DOHH2 (cell line): ENCODE measurements at regions not wholly inside any gene's neighbourhood (a gene's known extent, or its start where the extent isn't known, plus 50 kb on each side); places are given as distances from the start of the nearest gene placed in this dataset.

Experiments used
- H3F3A ChIP-seq: fragments of 200-600 bp; sonication (generic), shearing (Covaris generic); 2 replicates; pipeline ENCODE4 v1.6.0; 2016; ENCODE audit warnings: antibody characterized with exemption, mild to moderate bottlenecking; ENCODE audit not compliant: control insufficient read depth, insufficient read depth
- H3K27ac ChIP-seq: fragments of 200-600 bp; sonication (generic); 2 replicates; pipeline ENCODE4 v1.5.1; 2014; ENCODE audit warnings: low read depth, mild to moderate bottlenecking, low read length, moderate library complexity
- H3K27me3 ChIP-seq: fragments of 200-600 bp; sonication (generic); 2 replicates; pipeline ENCODE4 v1.6.1; 2014; ENCODE audit warnings: mild to moderate bottlenecking, low read length, mixed read lengths; ENCODE audit not compliant: control insufficient read depth
- H3K36me3 ChIP-seq: fragments of 200-600 bp; sonication (generic); 2 replicates; pipeline ENCODE4 v1.6.1; 2014; ENCODE audit warnings: mild to moderate bottlenecking, low read length, moderate library complexity, mixed read lengths; ENCODE audit not compliant: control insufficient read depth
- H3K4me1 ChIP-seq: fragments of 200-600 bp; sonication (generic); 2 replicates; pipeline ENCODE4 v1.6.1; 2014; ENCODE audit warnings: mild to moderate bottlenecking, low read length, mixed read lengths; ENCODE audit not compliant: control insufficient read depth
- H3K4me2 ChIP-seq: fragments of 200-600 bp; sonication (generic); 2 replicates; pipeline ENCODE4 v1.6.0; 2014; ENCODE audit warnings: mild to moderate bottlenecking, low read length, moderate library complexity
- H3K4me3 ChIP-seq: fragments of 200-600 bp; sonication (generic); 2 replicates; pipeline ENCODE4 v1.5.1; 2014; ENCODE audit warnings: mild to moderate bottlenecking, low read length, mixed read lengths
- H3K79me2 ChIP-seq: fragments of 200-600 bp; sonication (generic); 2 replicates; pipeline ENCODE4 v1.6.1; 2014; ENCODE audit warnings: mild to moderate bottlenecking, low read length, mixed read lengths; ENCODE audit not compliant: control insufficient read depth
- H3K9me2 ChIP-seq: fragments of 200-600 bp; sonication (generic); replicated peaks from 2 replicates; pipeline ENCODE4 v1.6.1; 2014; ENCODE audit warnings: mild to moderate bottlenecking, low read length, mixed read lengths; ENCODE audit not compliant: control insufficient read depth
- H3K9me3 ChIP-seq: fragments of 200-600 bp; sonication (generic); 2 replicates; pipeline ENCODE4 v1.6.1; 2014; ENCODE audit warnings: antibody characterized with exemption, low read length, mixed read lengths; ENCODE audit not compliant: control insufficient read depth, insufficient read depth
- H4K20me1 ChIP-seq: fragments of 200-600 bp; sonication (generic); 2 replicates; pipeline ENCODE4 v1.6.0; 2014; ENCODE audit warnings: low read depth, mild to moderate bottlenecking, antibody characterized with exemption, low read length, moderate library complexity; ENCODE audit not compliant: control insufficient read depth, insufficient read depth
- CTCF ChIP-seq: fragments of 200-600 bp; sonication (generic); IDR thresholded peaks from one replicate; pipeline ENCODE4 v1.5.1; 2014; ENCODE audit warnings: antibody characterized with exemption, mild to moderate bottlenecking, low read depth, low read length; ENCODE audit not compliant: poor library complexity, severe bottlenecking
- EZH2phosphoT487 ChIP-seq: fragments of 200-600 bp; sonication (generic); IDR thresholded peaks from 2 replicates; pipeline ENCODE4 v1.6.1; 2017; ENCODE audit warnings: borderline replicate concordance, mild to moderate bottlenecking, antibody characterized with exemption, low read length, moderate library complexity, mixed read lengths

- H3K27me3 ChIP-seq, result peaks cover 21% of the 10 kb centered on the region
- H3K4me2 ChIP-seq, result no peak overlapping the region
- no peak overlapping the region for H3K27ac ChIP-seq
- no peaks in the 10 kb centered on the region for H3K36me3 ChIP-seq
- peaks cover 8% of the 10 kb centered on the region for H3K4me1 ChIP-seq
- H3K9me3 ChIP-seq, result no peaks in the 10 kb centered on the region
- H3K4me3 ChIP-seq, result no peak overlapping the region
- H3K9me2 ChIP-seq, result no peaks in the 10 kb centered on the region
- H3K79me2 ChIP-seq, result no peaks in the 10 kb centered on the region
- H4K20me1 ChIP-seq, result no peaks in the 10 kb centered on the region
- H3F3A ChIP-seq, result no peaks in the 10 kb centered on the region
- no peak for TF ChIP-seq CTCF
- TF ChIP-seq EZH2phosphoT487, result no peak
These were observed 80.4 kb upstream of the ZBED5 start for GRCh38 chr11:10938231-10938630.

- Histone ChIP-seq H4K20me1 (no peaks in the 10 kb centered on the region), H3F3A (no peaks in the 10 kb centered on the region), H3K4me1 (peaks cover 8% of the 10 kb centered on the region), H3K9me3 (no peaks in the 10 kb centered on the region), H3K27me3 (peaks cover 26% of the 10 kb centered on the region), H3K9me2 (no peaks in the 10 kb centered on the region), H3K27ac (no peak overlapping the region), H3K79me2 (no peaks in the 10 kb centered on the region), H3K4me2 (no peak overlapping the region), H3K4me3 (no peak overlapping the region), H3K36me3 (no peaks in the 10 kb centered on the region)
- TF ChIP-seq CTCF (no peak), EZH2phosphoT487 (no peak)
These were observed 79.5 kb upstream of the ZBED5 start for GRCh38 chr11:10937385-10937771.

GRCh38 chr11:10936626-10937384, 79.0 kb upstream of the ZBED5 start:
- Histone ChIP-seq H3K36me3 (no peaks in the 10 kb centered on the region), H3K9me2 (no peaks in the 10 kb centered on the region), H3K9me3 (no peaks in the 10 kb centered on the region), H3K27ac (no peak overlapping the region), H3K4me3 (no peak overlapping the region), H4K20me1 (no peaks in the 10 kb centered on the region), H3K4me1 (peaks cover 8% of the 10 kb centered on the region), H3K4me2 (no peak overlapping the region), H3F3A (no peaks in the 10 kb centered on the region), H3K79me2 (no peaks in the 10 kb centered on the region), H3K27me3 (peaks cover 28% of the 10 kb centered on the region)
- no peak for TF ChIP-seq EZH2phosphoT487
- TF ChIP-seq CTCF, result no peak
